Loucy (cell line): ENCODE measurements at regions not wholly inside any gene's neighbourhood (a gene's known extent, or its start where the extent isn't known, plus 50 kb on each side); places are given as distances from the start of the nearest gene placed in this dataset.

Experiments
- CTCF ChIP-seq: fragments of 200-600 bp; sonication (generic); conservative IDR thresholded peaks from 2 replicates; pipeline ENCODE4 v1.5.1; 2014; ENCODE audit warnings: mild to moderate bottlenecking, antibody characterized with exemption, low read length
- EZH2phosphoT487 ChIP-seq: fragments of 200-600 bp; IDR thresholded peaks from 2 replicates; pipeline ENCODE4 v1.6.1; 2018; ENCODE audit warnings: antibody characterized with exemption, mild to moderate bottlenecking, moderate library complexity, borderline replicate concordance

DNA sequence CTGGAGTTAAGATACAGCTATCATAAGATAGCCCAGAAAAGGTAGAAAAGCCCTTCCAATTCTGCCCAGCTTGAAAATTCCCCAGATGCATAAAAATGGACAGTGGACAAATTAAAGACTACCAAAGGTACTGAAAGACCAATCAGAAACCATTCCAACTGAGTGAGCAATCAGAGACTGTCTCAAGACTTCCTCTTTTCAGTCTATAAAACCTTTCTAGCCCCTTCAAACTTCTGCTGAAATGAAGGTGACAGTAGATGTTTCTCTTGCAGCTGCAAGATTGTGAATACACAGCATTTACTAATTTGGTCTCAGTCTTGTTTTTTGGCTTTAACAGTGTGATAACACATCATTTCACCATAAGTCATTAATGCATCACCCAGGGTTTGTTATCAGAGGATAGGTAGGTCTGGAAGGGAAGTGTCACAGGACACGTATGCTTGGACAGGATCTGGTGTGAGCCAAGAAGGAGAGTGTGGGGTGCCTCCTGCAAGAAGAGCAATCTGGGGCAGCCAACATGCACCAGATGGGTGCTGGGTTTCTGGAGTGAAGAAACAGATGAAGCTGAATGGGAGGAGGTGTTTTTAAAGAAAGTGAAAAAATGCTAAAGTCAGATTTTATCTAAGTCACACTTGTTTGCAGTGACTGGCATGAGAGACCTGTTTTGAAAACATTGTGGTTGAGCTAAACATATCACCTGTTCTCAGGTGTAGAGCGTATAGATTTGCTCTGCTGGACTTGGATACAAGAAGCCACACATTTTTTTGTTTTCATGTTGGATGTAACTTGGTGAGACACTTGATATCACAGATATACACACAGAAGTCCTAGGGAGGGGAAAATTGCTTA lies 75.3 kb upstream of the DDX18 start:
- TF ChIP-seq CTCF, result no peak
- TF ChIP-seq EZH2phosphoT487, result no peak
